NT2/D1 (cell line): ENCODE measurements at regions not wholly inside any gene's neighbourhood (a gene's known extent, or its start where the extent isn't known, plus 50 kb on each side); places are given as distances from the start of the nearest gene placed in this dataset.

ENCODE experiments used
- SUZ12 ChIP-seq: IDR thresholded peaks from 2 replicates; pipeline ENCODE4 v1.6.1; 2011; ENCODE audit not compliant: insufficient read length, insufficient read depth; ENCODE audit errors: extremely low read depth
- YY1 ChIP-seq: IDR thresholded peaks from 2 replicates; pipeline ENCODE4 v1.6.1; 2011; ENCODE audit not compliant: insufficient read length, insufficient read depth
- ZNF274 ChIP-seq: IDR thresholded peaks from 2 replicates; pipeline ENCODE4 v1.6.1; 2011; ENCODE audit warnings: mild to moderate bottlenecking, low read depth, low read length

DNA sequence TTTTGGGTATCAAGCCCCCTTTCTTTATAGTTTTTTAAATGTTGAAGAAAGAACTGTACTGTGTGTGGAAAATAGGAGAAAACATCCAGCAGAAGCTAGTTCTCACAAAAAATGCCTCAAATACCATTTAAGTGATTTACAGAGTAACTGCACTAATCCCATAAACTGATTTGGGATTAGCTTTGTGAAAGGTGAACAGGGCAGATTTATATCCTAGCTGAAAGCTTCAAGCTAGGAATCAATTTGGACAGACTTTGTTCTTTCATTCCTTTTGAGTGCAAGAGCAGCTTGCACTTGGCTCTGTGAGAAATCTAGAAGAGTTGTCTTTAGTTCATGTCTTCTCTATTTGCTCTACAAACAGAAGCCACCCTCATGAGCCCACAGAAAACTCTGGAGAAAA, 183.9 kb upstream of the VRK2 start:
- TF ChIP-seq ZNF274, result no peak
- TF ChIP-seq SUZ12, result no peak
- TF ChIP-seq YY1, result no peak
